Left lung (tissue), 4 donors: ENCODE measurements at regions not wholly inside any gene's neighbourhood (a gene's known extent, or its start where the extent isn't known, plus 50 kb on each side); places are given as distances from the start of the nearest gene placed in this dataset.

Experiments
- ATAC-seq: fragments of 200-7000 bp; cut with Tn5 transposase; one replicate; pipeline ENCODE4 v1.9.1; 2020; ENCODE audit warnings: moderate library complexity
- DNase-seq, 4 donors: peaks; one replicate each; pipeline ENCODE4 v3.0.0-alpha.2; 2013 to 2020
- H3K27ac ChIP-seq, 2 donors: fragments of 200-600 bp; sonication (generic) in 1 of 2; one replicate each; pipeline versions ENCODE4 v1.5.0 to v1.8.0; 2020 to 2021
- H3K27me3 ChIP-seq, 2 donors: fragments of 200-600 bp; sonication (generic) in 1 of 2; one replicate each; pipeline versions ENCODE4 v1.5.0 to v1.8.0; 2020 to 2021
- H3K36me3 ChIP-seq, 2 donors: fragments of 200-600 bp; sonication (generic) in 1 of 2; one replicate each; pipeline versions ENCODE4 v1.5.0 to v1.8.0; 2020 to 2021
- H3K4me1 ChIP-seq, 2 donors: fragments of 200-600 bp; one replicate each; pipeline ENCODE4 v1.8.0; 2021
- H3K4me3 ChIP-seq, 2 donors: fragments of 200-600 bp; sonication (generic) in 1 of 2; one replicate each; pipeline versions ENCODE4 v1.5.0 to v1.8.0; 2020 to 2021; ENCODE audit warnings: mild to moderate bottlenecking in 1 of 2
- H3K9me3 ChIP-seq, 2 donors: fragments of 200-600 bp; sonication (generic) in 1 of 2; one replicate each; pipeline versions ENCODE4 v1.5.0 to v1.8.0; 2020 to 2021
- intact Hi-C, 2 donors: fragments of 100-400 bp; cut with DNase I; formaldehyde crosslinking; loops; one replicate each; pipeline versions ENCODE4 v1.11.2 to v1.14.2; 2022
- TF ChIP-seq, protein P1 (sequence below), 2 donors: fragments of 200-600 bp; sonication (generic) in 1 of 2; IDR thresholded peaks; one replicate each; pipeline versions ENCODE4 v1.5.0 to v1.8.0; 2021; ENCODE audit warnings: antibody characterized with exemption in 2 of 2
- donor health status: DM: no; HTN: yes; CAD: no.
- donor health status: DM: no; HTN: no; CAD: no.

DNA sequence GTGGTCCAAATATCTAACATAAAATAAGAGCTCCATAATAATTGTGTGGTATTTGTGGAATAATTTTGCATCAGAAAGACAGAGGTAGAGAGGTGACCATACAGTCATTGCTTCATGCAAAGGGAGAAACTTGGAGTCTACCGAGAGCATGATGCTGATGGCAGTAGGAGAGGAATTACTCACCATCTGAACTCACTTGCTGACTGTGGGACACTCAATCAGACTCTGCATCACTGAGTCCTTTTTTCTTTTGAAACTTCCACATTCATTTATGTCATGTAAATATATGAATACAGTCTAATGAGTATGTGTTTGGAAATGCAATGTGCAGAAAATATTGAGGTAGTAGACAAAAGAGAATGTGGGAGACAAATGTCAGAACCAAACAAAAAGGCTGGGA is 933.8 kb downstream of the REEP3 start:
- intact Hi-C loops: no loop called here
- ATAC-seq: no peak
- peaks cover 0 to 9% of the 10 kb centered on the region in 2 donors for H3K9me3 ChIP-seq
- H3K27me3 ChIP-seq: no peaks in the 10 kb centered on the region
- no peaks in the 10 kb centered on the region for H3K36me3 ChIP-seq
- TF ChIP-seq, protein P1, sequence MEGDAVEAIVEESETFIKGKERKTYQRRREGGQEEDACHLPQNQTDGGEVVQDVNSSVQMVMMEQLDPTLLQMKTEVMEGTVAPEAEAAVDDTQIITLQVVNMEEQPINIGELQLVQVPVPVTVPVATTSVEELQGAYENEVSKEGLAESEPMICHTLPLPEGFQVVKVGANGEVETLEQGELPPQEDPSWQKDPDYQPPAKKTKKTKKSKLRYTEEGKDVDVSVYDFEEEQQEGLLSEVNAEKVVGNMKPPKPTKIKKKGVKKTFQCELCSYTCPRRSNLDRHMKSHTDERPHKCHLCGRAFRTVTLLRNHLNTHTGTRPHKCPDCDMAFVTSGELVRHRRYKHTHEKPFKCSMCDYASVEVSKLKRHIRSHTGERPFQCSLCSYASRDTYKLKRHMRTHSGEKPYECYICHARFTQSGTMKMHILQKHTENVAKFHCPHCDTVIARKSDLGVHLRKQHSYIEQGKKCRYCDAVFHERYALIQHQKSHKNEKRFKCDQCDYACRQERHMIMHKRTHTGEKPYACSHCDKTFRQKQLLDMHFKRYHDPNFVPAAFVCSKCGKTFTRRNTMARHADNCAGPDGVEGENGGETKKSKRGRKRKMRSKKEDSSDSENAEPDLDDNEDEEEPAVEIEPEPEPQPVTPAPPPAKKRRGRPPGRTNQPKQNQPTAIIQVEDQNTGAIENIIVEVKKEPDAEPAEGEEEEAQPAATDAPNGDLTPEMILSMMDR (IDR thresholded peaks at IDR 0.05): no peak
- no peaks in the 10 kb centered on the region for H3K4me1 ChIP-seq
- no peak overlapping the region for H3K27ac ChIP-seq
- H3K4me3 ChIP-seq: no peak overlapping the region
- no peak for DNase-seq

DNA sequence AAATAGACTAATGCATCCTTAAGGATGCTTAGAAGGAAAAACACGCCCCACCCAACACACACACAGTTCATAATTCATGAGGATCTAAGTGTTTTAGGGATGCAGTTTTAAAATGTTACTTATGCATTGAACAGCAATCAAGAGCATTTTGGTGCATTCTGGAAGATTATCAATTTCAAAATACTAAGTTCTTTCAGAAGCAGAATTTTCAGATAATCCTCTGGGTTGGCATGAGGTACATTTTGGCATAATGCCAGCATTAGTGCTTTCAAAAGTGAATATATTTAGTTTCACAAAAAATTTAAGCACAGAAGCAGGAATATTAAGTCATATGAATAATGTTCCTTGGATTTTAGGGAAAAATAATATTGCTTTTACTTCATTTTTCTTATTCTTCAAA is 937.1 kb downstream of the REEP3 start:
- ATAC-seq: no peak
- no peak overlapping the region for H3K4me3 ChIP-seq
- no peak for DNase-seq

DNA sequence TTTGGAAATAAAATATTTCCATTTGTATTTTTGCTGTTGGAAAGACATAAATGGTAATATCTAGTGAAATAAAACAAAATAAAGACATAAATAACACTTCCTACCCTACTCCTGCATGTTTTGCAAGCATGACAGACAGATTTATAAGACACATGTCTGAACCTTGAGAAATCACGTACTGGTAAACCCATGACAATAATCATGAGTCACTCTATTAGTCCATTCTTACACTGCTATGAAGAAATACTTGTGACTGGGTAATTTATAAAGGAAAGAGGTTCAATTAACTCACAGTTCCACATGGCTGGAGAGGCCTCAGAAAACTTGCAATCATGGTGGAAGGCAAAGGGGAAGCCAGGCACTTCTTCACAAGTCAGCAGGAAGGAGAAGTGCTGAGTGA is 942.2 kb downstream of the REEP3 start:
- H3K27ac ChIP-seq: no peak overlapping the region
- H3K27me3 ChIP-seq: no peaks in the 10 kb centered on the region
- ATAC-seq (no peak), DNase-seq (no peak)
- H3K4me3 ChIP-seq: no peak overlapping the region
- intact Hi-C loops: no loop called here
- no peaks in the 10 kb centered on the region for H3K4me1 ChIP-seq
- TF ChIP-seq, protein P1 (IDR thresholded peaks at IDR 0.05): no peak
- no peaks in the 10 kb centered on the region for H3K36me3 ChIP-seq
- peaks cover 0 to 28% of the 10 kb centered on the region in 2 donors for H3K9me3 ChIP-seq

More for the DNA sequence above, 937.1 kb downstream of the REEP3 start:
- intact Hi-C loops: no loop called here
- TF ChIP-seq, protein P1 (IDR thresholded peaks at IDR 0.05): no peak
- Histone ChIP-seq H3K27me3 (no peaks in the 10 kb centered on the region), H3K9me3 (peaks cover 0 to 13% of the 10 kb centered on the region in 2 donors), H3K4me1 (no peaks in the 10 kb centered on the region), H3K36me3 (no peaks in the 10 kb centered on the region), H3K27ac (no peak overlapping the region)

DNA sequence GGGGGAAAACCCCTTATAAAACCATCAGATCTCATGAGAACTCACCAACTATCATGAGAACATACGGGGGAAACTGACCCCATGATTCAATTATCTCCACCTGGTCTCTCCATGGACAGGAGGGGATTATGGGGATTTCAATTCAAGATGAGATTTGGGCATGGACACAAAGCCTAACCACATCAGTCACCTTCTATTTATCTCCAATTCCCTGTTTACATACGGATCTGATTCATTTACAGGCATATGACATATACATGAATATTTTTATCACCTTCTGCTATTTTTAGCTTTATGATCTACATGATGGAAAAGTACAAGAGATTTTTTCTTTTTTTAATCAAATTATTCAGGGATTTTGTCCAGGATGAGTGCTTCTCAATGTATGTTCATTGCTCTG is 944.5 kb downstream of the REEP3 start:
- Histone ChIP-seq H3K9me3 (peaks cover 0 to 33% of the 10 kb centered on the region in 2 donors), H3K4me1 (no peaks in the 10 kb centered on the region), H3K36me3 (no peaks in the 10 kb centered on the region), H3K27me3 (no peaks in the 10 kb centered on the region), H3K27ac (no peak overlapping the region), H3K4me3 (no peak overlapping the region)
- DNase-seq (no peak), ATAC-seq (no peak)
- TF ChIP-seq, protein P1 (IDR thresholded peaks at IDR 0.05): no peak
- intact Hi-C loops: no loop called here

DNA sequence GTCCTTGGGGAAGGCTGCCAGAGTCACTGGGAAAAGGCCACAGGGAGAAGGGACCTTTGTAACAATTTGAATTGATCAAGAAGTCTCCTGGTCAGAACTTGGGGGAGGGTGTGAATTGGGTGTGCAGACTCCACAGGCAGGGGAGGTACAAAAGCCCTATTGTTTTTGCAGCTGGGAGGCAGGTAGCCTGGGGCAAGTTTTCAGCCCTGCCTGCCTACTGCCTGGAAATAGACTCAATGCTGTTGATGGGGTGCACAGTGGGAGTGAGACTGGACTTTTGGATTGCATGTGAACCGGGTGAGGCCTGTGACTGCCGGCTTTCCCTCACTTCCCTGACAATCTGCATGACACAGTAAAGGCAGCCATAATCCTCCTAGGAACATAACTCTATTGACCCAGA is 947.0 kb downstream of the REEP3 start:
- TF ChIP-seq, protein P1 (IDR thresholded peaks at IDR 0.05): no peak
- H3K27ac ChIP-seq: no peak overlapping the region
- peaks cover 0 to 34% of the 10 kb centered on the region in 2 donors for H3K9me3 ChIP-seq
- H3K27me3 ChIP-seq: no peaks in the 10 kb centered on the region
- H3K4me1 ChIP-seq: no peaks in the 10 kb centered on the region
- DNase-seq (no peak), ATAC-seq (no peak)
- no peak overlapping the region for H3K4me3 ChIP-seq
- H3K36me3 ChIP-seq: no peaks in the 10 kb centered on the region
- intact Hi-C loops: no loop called here
